ENCODE measurements at regions not wholly inside any gene's neighbourhood (a gene's known extent, or its start where the extent isn't known, plus 50 kb on each side); places are given as distances from the start of the nearest gene placed in this dataset.

DNA sequence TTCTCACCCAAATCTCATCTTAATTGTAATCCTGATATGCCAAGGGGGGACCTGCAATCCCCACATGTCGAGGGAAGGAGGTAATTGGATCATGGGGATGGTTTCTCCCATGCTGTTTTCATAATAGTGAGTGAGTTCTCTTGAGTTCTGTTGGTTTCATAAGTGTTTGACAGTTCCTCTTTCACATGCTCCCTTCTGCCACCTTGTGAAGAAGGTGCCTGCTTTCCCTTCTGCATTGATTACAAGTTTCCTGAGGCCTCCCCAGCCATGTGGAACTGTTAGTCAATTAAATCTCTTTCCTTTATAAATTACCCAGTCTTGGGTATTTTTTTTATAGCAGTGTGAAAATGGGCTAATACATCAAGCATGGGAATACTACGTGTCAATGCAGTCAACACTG is 925.0 kb upstream of the MAN1A1 start:
- H3K9me3 ChIP-seq (replicated peaks; ENCODE audit: control insufficient read depth, insufficient read depth, low read depth, low read length): no peaks in the 10 kb centered on the region
- in situ Hi-C loops (cut with MboI) (no loop called here), intact Hi-C loops (cut with micrococcal nuclease) (no loop called here)
- no TSS peak for BruUV-seq (replicated peaks)
- H3K27me3 ChIP-seq (ENCODE audit: control insufficient read depth in 2 of 2, insufficient read depth in 2 of 2, low read length in 2 of 2): no peaks in the 10 kb centered on the region
- H3K4me1 ChIP-seq (replicated peaks in 1 of 2; ENCODE audit: control insufficient read depth in 2 of 2, insufficient read depth in 2 of 2, low read length in 2 of 2): no peaks in the 10 kb centered on the region
- no peak for ATAC-seq
- no peaks in the 10 kb centered on the region for H3K79me2 ChIP-seq (ENCODE audit: control insufficient read depth, insufficient read depth, low read length)
- POLR2A ChIA-PET: no interaction called here
- no peaks in the 10 kb centered on the region for H4K20me1 ChIP-seq (replicated peaks; ENCODE audit: control insufficient read depth, insufficient read depth, low read length)
- H3K27ac ChIP-seq (ENCODE audit: extremely low read depth, low read depth, low read length): no peak overlapping the region
- no peaks in the 10 kb centered on the region for H3K9me1 ChIP-seq (ENCODE audit: control insufficient read depth, insufficient read depth, low read length)
- H3K4me2 ChIP-seq (ENCODE audit: insufficient read depth, low read length): no peak overlapping the region
- H3K4me3 ChIP-seq: no peak overlapping the region
- H3K36me3 ChIP-seq (ENCODE audit: control insufficient read depth, insufficient read depth, low read length): no peaks in the 10 kb centered on the region
- WGBS (ENCODE audit: insufficient coverage, low coverage, missing lambda C conversion rate): 0% methylated on average over 2 of the region's 2 CpGs
- no peak overlapping the region for H3K9ac ChIP-seq (ENCODE audit: insufficient read depth in 1 of 2, low read depth in 2 of 2, low read length in 2 of 2)
- FAIRE-seq: no peak
- H2AFZ ChIP-seq (ENCODE audit: low read depth, low read length): no peak overlapping the region
- CTCF ChIA-PET (ENCODE audit: low intra/inter-chr PET ratio): no interaction called here
- DNase-seq (ENCODE audit: extremely low read depth in 1 of 4, low spot score in 3 of 4): no peak
- no peak for TF ChIP-seq CBX2 (IDR thresholded peaks at IDR 0.05; ENCODE audit: insufficient read depth, low read length, poor library complexity, severe bottlenecking)
- no peak for TF ChIP-seq CHD2 (IDR thresholded peaks at IDR 0.05; ENCODE audit: low read depth, low read length)
- no peak for TF ChIP-seq AFF4 (CRISPR knock-in tag; IDR thresholded peaks at IDR 0.05)
- no peak for TF ChIP-seq NFIX (CRISPR knock-in tag; IDR thresholded peaks at IDR 0.05; ENCODE audit: low read depth)
- no peak for TF ChIP-seq RBBP5 (IDR thresholded peaks at IDR 0.05; ENCODE audit: borderline replicate concordance, insufficient read depth, low read length, poor library complexity, severe bottlenecking)
- no peak for TF ChIP-seq ZNF282 (CRISPR knock-in tag; IDR thresholded peaks at IDR 0.05)
- TF ChIP-seq USF1 (CRISPR knock-in tag; IDR thresholded peaks at IDR 0.05): no peak
- TF ChIP-seq HSF4 (CRISPR knock-in tag; IDR thresholded peaks at IDR 0.05; ENCODE audit: borderline replicate concordance): no peak
- TF ChIP-seq CUX1 (CRISPR knock-in tag; IDR thresholded peaks at IDR 0.05): no peak
- TF ChIP-seq ZFX (CRISPR knock-in tag; IDR thresholded peaks at IDR 0.05): no peak
- no peak for TF ChIP-seq PHF21A (IDR thresholded peaks at IDR 0.05; ENCODE audit: borderline replicate concordance, low read depth)
- no peak for TF ChIP-seq ZFP1 (CRISPR knock-in tag; IDR thresholded peaks at IDR 0.05)
- TF ChIP-seq RHOXF2B (CRISPR knock-in tag; conservative IDR thresholded peaks at IDR 0.05): no peak
- TF ChIP-seq IFI16 (CRISPR knock-in tag; IDR thresholded peaks at IDR 0.05): no peak
